ENCODE measurements at regions not wholly inside any gene's neighbourhood (a gene's known extent, or its start where the extent isn't known, plus 50 kb on each side); places are given as distances from the start of the nearest gene placed in this dataset.

- Histone ChIP-seq H3K4me3 (no peak overlapping the region), H3K9me3 (no peaks in the 10 kb centered on the region), H3K27me3 (no peaks in the 10 kb centered on the region), H3K4me1 (ENCODE audit: insufficient read depth) (no peaks in the 10 kb centered on the region), H3K36me3 (no peaks in the 10 kb centered on the region), H3K27ac (no peak overlapping the region)
- intact Hi-C loops (cut with DNase I) = no loop called here
- no peak for DNase-seq
- TF ChIP-seq EP300 (IDR thresholded peaks at IDR 0.05) = no peak
- no peak for TF ChIP-seq POLR2A (IDR thresholded peaks at IDR 0.05)
- no peak for TF ChIP-seq CTCF (IDR thresholded peaks at IDR 0.05)
- 89 to 90% (median 89%) methylated on average over 2 of the region's 2 CpGs for WGBS, 3 donors
Measured at GRCh38 chr6:128720891-128721290, 162.0 kb upstream of the LAMA2 start.

GRCh38 chr6:128719786-128720185 lies 163.2 kb upstream of the LAMA2 start:
- no peak for DNase-seq
- Histone ChIP-seq H3K27ac (no peak overlapping the region), H3K27me3 (no peaks in the 10 kb centered on the region), H3K4me3 (no peak overlapping the region), H3K36me3 (no peaks in the 10 kb centered on the region), H3K9me3 (no peaks in the 10 kb centered on the region), H3K4me1 (ENCODE audit: insufficient read depth) (no peaks in the 10 kb centered on the region)
- 90 to 95% (median 91%) methylated on average over 3 of the region's 3 CpGs for WGBS, 3 donors
- TF ChIP-seq CTCF (IDR thresholded peaks at IDR 0.05) (no peak), POLR2A (IDR thresholded peaks at IDR 0.05) (no peak), EP300 (IDR thresholded peaks at IDR 0.05) (no peak)
- intact Hi-C loops (cut with DNase I) = no loop called here

- no peaks in the 10 kb centered on the region for H3K4me1 ChIP-seq (ENCODE audit: insufficient read depth)
- H3K27ac ChIP-seq = no peak overlapping the region
- no peaks in the 10 kb centered on the region for H3K27me3 ChIP-seq
- 61 to 83% (median 81%) methylated on average over 2 of the region's 2 CpGs for WGBS, 3 donors
- TF ChIP-seq EP300 (IDR thresholded peaks at IDR 0.05) (no peak), CTCF (IDR thresholded peaks at IDR 0.05) (no peak), POLR2A (IDR thresholded peaks at IDR 0.05) (no peak)
- no peak for DNase-seq
- no peaks in the 10 kb centered on the region for H3K36me3 ChIP-seq
- H3K9me3 ChIP-seq = no peaks in the 10 kb centered on the region
- no peak overlapping the region for H3K4me3 ChIP-seq
- intact Hi-C loops (cut with DNase I) = no loop called here
Measured at GRCh38 chr6:128713461-128713860, 169.5 kb upstream of the LAMA2 start.

- Histone ChIP-seq H3K4me3 (no peak overlapping the region), H3K27me3 (no peaks in the 10 kb centered on the region), H3K27ac (no peak overlapping the region), H3K4me1 (ENCODE audit: insufficient read depth) (no peaks in the 10 kb centered on the region), H3K9me3 (no peaks in the 10 kb centered on the region), H3K36me3 (no peaks in the 10 kb centered on the region)
- whole genome bisulfite sequencing, 3 donors = 43 to 69% (median 57%) methylated on average over 1 of the region's 1 CpG
- no peak for TF ChIP-seq POLR2A (IDR thresholded peaks at IDR 0.05)
- no peak for TF ChIP-seq EP300 (IDR thresholded peaks at IDR 0.05)
- no peak for TF ChIP-seq CTCF (IDR thresholded peaks at IDR 0.05)
- intact Hi-C loops (cut with DNase I) = no loop called here
- DNase-seq = no peak
Measured at GRCh38 chr6:128712898-128713297, 170.0 kb upstream of the LAMA2 start.

- intact Hi-C loops (cut with DNase I) = no loop called here
- H3K27me3 ChIP-seq = no peaks in the 10 kb centered on the region
- WGBS, 3 donors = 92 to 93% (median 92%) methylated on average over 3 of the region's 3 CpGs
- H3K4me3 ChIP-seq = no peak overlapping the region
- no peaks in the 10 kb centered on the region for H3K9me3 ChIP-seq
- no peak for DNase-seq
- no peaks in the 10 kb centered on the region for H3K36me3 ChIP-seq
- TF ChIP-seq POLR2A (IDR thresholded peaks at IDR 0.05) (no peak), EP300 (IDR thresholded peaks at IDR 0.05) (no peak), CTCF (IDR thresholded peaks at IDR 0.05) (no peak)
- no peaks in the 10 kb centered on the region for H3K4me1 ChIP-seq (ENCODE audit: insufficient read depth)
- H3K27ac ChIP-seq = no peak overlapping the region
Measured at GRCh38 chr6:128711149-128711548, 171.8 kb upstream of the LAMA2 start.
